Lung (tissue), 11 donors: ENCODE measurements at regions not wholly inside any gene's neighbourhood (a gene's known extent, or its start where the extent isn't known, plus 50 kb on each side); places are given as distances from the start of the nearest gene placed in this dataset.

Experiments
- ATAC-seq: fragments of 200-7000 bp; cut with Tn5 transposase; one replicate; pipeline ENCODE4 v1.9.1; 2020; ENCODE audit warnings: moderate number of reproducible peaks; ENCODE audit not compliant: insufficient read depth, low FRiP score
- DNase-seq, 3 donors: peaks; one replicate each; pipeline ENCODE4 v3.0.0-alpha.2; 2013 to 2017
- H3K27ac ChIP-seq, 2 donors: one replicate each; pipeline ENCODE4 v1.5.1; 2013; ENCODE audit warnings: mild to moderate bottlenecking in 2 of 2, moderate library complexity in 2 of 2, control low read depth in 1 of 2, inconsistent platforms in 1 of 2, low read depth in 1 of 2, low read length in 1 of 2
- H3K27me3 ChIP-seq, 3 donors: one replicate each; pipeline ENCODE4 v1.5.1; 2013; ENCODE audit warnings: low read length in 2 of 3; ENCODE audit not compliant: control insufficient read depth in 3 of 3, insufficient read depth in 3 of 3
- H3K36me3 ChIP-seq, 4 donors: one replicate each; pipeline ENCODE4 v1.5.1; 2013; ENCODE audit warnings: low read length in 4 of 4, mild to moderate bottlenecking in 1 of 4, moderate library complexity in 1 of 4; ENCODE audit not compliant: control insufficient read depth in 4 of 4, insufficient read depth in 4 of 4
- H3K4me1 ChIP-seq, 5 donors: one replicate each; pipeline ENCODE4 v1.5.1; 2013; ENCODE audit warnings: low read length in 5 of 5, mild to moderate bottlenecking in 2 of 5, moderate library complexity in 1 of 5; ENCODE audit not compliant: control insufficient read depth in 5 of 5, insufficient read depth in 5 of 5
- H3K4me3 ChIP-seq: one replicate; pipeline ENCODE4 v1.5.1; 2013; ENCODE audit warnings: mild to moderate bottlenecking, control low read depth, moderate library complexity
- H3K9ac ChIP-seq, 2 donors: one replicate each; pipeline ENCODE4 v1.5.1; 2013; ENCODE audit warnings: low read length in 2 of 2, control low read depth in 1 of 2; ENCODE audit not compliant: insufficient read depth in 1 of 2
- H3K9me3 ChIP-seq, 4 donors: one replicate each; pipeline ENCODE4 v1.5.1; 2013; ENCODE audit warnings: low read length in 3 of 4, mild to moderate bottlenecking in 1 of 4, moderate library complexity in 1 of 4; ENCODE audit not compliant: control insufficient read depth in 4 of 4, insufficient read depth in 3 of 4
- WGBS, 2 donors: extraction: QIAGEN DNeasy Blood & Tissue Kit; methylation state at CpG; one replicate each; pipeline ENCODE4 v1.1.7; 2013; 5-methylcytosine and 5-hydroxymethylcytosine counted together
- TF ChIP-seq, protein P1 (sequence below): IDR thresholded peaks from 2 replicates; pipeline ENCODE4 v1.5.1; 2012; ENCODE audit warnings: mild to moderate bottlenecking; ENCODE audit errors: control extremely low read depth, extremely low read depth
- donor health status: control.
- donor health status: control.
- donor health status: Bipolar disorder and iron deficiency.
- donor health status: healthy.
- donor health status: DM: yes; HTN: yes; CAD: no.

DNA sequence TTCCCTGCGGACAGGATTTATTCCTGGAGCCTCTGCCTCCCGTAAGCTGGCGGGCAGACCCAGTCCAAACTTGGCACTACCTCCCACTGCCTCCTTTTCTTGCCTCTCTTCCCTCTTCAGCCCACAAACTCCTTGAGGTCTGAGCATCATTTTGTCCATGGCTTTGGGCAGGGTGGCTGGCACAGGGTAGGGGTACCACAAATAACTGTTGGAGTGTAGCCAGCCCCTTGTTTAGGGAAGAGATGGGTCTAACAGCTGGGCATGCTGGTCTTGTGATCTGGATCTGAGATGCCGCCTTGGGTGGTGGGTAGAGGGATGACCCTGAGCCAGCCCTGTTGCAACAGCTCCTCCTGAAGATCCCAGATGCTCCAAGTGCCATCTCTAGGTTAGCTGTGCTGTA, 71.4 kb upstream of the CLDN14 start:
- Histone ChIP-seq H3K27ac (no peak overlapping the region), H3K9ac (no peak overlapping the region), H3K27me3 (peaks cover 0 to 2% (median 0%) of the 10 kb centered on the region in 3 donors), H3K36me3 (no peaks in the 10 kb centered on the region), H3K4me3 (no peak overlapping the region), H3K9me3 (no peaks in the 10 kb centered on the region), H3K4me1 (peaks cover 0 to 10% (median 5%) of the 10 kb centered on the region in 5 donors)
- no peak for DNase-seq
- WGBS, 2 donors: 70 to 79% methylated on average over 4 of the region's 4 CpGs
- TF ChIP-seq, protein P1, sequence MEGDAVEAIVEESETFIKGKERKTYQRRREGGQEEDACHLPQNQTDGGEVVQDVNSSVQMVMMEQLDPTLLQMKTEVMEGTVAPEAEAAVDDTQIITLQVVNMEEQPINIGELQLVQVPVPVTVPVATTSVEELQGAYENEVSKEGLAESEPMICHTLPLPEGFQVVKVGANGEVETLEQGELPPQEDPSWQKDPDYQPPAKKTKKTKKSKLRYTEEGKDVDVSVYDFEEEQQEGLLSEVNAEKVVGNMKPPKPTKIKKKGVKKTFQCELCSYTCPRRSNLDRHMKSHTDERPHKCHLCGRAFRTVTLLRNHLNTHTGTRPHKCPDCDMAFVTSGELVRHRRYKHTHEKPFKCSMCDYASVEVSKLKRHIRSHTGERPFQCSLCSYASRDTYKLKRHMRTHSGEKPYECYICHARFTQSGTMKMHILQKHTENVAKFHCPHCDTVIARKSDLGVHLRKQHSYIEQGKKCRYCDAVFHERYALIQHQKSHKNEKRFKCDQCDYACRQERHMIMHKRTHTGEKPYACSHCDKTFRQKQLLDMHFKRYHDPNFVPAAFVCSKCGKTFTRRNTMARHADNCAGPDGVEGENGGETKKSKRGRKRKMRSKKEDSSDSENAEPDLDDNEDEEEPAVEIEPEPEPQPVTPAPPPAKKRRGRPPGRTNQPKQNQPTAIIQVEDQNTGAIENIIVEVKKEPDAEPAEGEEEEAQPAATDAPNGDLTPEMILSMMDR: no peak
- ATAC-seq: no peak

DNA sequence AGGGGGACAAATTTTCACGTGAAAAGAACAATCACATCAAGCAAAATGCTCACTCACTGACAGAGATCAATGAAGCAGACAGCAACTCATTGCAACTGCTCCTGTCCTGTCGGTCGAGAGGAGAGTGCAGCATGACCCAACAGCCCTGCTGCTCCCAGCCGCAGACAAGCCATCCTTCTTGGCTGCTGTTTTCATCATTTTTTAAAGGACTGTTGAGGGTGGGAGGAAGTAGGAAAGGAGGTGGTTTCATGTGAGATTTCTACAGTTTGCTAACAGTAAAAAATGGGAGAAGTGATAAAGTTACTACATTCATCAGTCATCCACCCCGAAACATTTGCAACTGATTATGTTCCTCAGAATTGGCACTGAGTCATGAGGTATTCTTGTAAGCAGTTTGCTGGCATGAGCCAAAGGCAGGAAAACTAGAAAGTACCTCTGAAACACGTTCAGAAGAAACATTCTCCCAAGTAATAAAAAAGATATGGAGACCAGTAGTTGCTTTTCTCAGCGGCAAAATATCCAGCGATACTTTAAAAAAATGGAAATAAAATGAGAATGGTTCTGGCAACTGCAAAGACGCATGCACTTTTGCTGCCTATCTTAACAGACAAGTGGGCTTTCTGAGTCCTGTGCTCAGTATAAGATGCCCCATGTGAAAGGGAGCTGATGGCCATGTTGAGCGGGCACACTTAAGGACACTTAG, 72.0 kb upstream of the CLDN14 start:
- ATAC-seq (no peak), DNase-seq (no peak)
- H3K4me1 ChIP-seq: peaks cover 0 to 9% (median 2%) of the 10 kb centered on the region in 5 donors
- no peaks in the 10 kb centered on the region for H3K36me3 ChIP-seq
- no peaks in the 10 kb centered on the region for H3K9me3 ChIP-seq
- peaks cover 0 to 3% (median 0%) of the 10 kb centered on the region in 3 donors for H3K27me3 ChIP-seq
- H3K4me3 ChIP-seq: no peak overlapping the region
- no peak overlapping the region for H3K27ac ChIP-seq
- 46 to 56% methylated on average over 10 of the region's 10 CpGs for WGBS, 2 donors
- TF ChIP-seq, protein P1: no peak
- no peak overlapping the region for H3K9ac ChIP-seq

GRCh38 chr21:36552434-36552785, 72.5 kb upstream of the CLDN14 start:
- TF ChIP-seq, protein P1: no peak

DNA sequence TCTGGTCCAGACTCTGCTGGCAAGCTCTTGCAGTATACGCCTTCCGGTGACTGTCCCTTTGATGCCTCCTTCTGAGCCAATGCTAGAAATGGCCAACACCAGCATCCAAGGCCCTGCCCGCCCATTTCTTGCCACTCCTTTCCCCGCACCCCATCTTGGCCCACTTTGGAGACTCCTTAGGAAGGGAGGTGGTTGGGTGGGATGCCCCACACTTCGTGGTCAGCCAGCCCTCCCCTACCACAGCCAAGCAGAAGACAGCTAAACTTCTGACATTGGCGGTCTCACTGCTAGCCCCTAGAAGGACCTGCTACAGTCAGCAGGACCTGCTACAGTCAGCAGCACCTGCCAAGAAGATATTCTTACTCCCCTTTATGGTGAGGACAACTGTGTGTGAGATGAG, 73.5 kb upstream of the CLDN14 start:
- ATAC-seq: no peak
- Histone ChIP-seq H3K27me3 (peaks cover 0 to 3% (median 0%) of the 10 kb centered on the region in 3 donors), H3K9ac (no peak overlapping the region), H3K9me3 (no peaks in the 10 kb centered on the region), H3K4me1 (peaks cover 0 to 6% (median 0%) of the 10 kb centered on the region in 5 donors), H3K36me3 (no peaks in the 10 kb centered on the region), H3K27ac (no peak overlapping the region), H3K4me3 (no peak overlapping the region)
- TF ChIP-seq, protein P1: no peak
- WGBS, 2 donors: 92 to 93% methylated on average over 6 of the region's 6 CpGs
- no peak for DNase-seq

More at GRCh38 chr21:36552434-36552785, 72.5 kb upstream of the CLDN14 start:
- DNase-seq: no peak
- H3K4me3 ChIP-seq: no peak overlapping the region
- peaks cover 0 to 3% (median 0%) of the 10 kb centered on the region in 3 donors for H3K27me3 ChIP-seq
- peaks cover 0 to 6% (median 0%) of the 10 kb centered on the region in 5 donors for H3K4me1 ChIP-seq
- no peak overlapping the region for H3K27ac ChIP-seq
- H3K36me3 ChIP-seq: no peaks in the 10 kb centered on the region
- H3K9ac ChIP-seq: no peak overlapping the region
- no peak for ATAC-seq
- H3K9me3 ChIP-seq: no peaks in the 10 kb centered on the region
